A549 (cell line): ENCODE measurements at regions not wholly inside any gene's neighbourhood (a gene's known extent, or its start where the extent isn't known, plus 50 kb on each side); places are given as distances from the start of the nearest gene placed in this dataset.
A peak's percentile ranks its signal among the peaks of the same experiment; 100 is the strongest.

ENCODE experiments used
- ATAC-seq, 2 experiments: fragments of 200-7000 bp in 1 of 2; fragments of >200 bp in 1 of 2; cut with Nextera tagmentation in 1 of 2; cut with Tn5 transposase in 1 of 2; 3 replicates each; pipeline versions ENCODE4 v1.8.0 to v1.9.1; 2018 to 2020; ENCODE audit warnings: mild to moderate bottlenecking in 1 of 2, moderate library complexity in 1 of 2
- CTCF ChIA-PET: fragments of 300-600 bp; sonication (Branson Sonifier 250); formaldehyde crosslinking; extraction: SDS; loops from one replicate; lab custom pipeline; 2021; ENCODE audit warnings: antibody characterized with exemption, inconsistent platforms; lab: Yijun Ruan, JAX
- POLR2A ChIA-PET: fragments of 350-600 bp; formaldehyde crosslinking; extraction: SDS; loops from one replicate; lab custom pipeline; 2021; ENCODE audit warnings: antibody characterized with exemption, inconsistent platforms; lab: Yijun Ruan, JAX
- DNase-seq, 2 experiments: peaks; one replicate each; pipeline versions ENCODE4 v3.0.0 to v3.0.0-alpha.2; 2011 to 2016; ENCODE audit warnings: low read depth in 1 of 2, low spot score in 1 of 2
- FAIRE-seq: peaks from 2 replicates; lab custom pipeline; 2011; peaks lifted over from hg19 to GRCh38; lab: Jason Lieb, UNC
- H3K27ac ChIP-seq, 2 experiments: fragments of >200 bp; sonication (Bioruptor Twin); formaldehyde crosslinking; 3 replicates each; pipeline ENCODE4 v1.5.1; 2016 to 2017
- H3K4me1 ChIP-seq: fragments of >200 bp; sonication (Bioruptor Twin); formaldehyde crosslinking; 3 replicates; pipeline ENCODE4 v1.6.1; 2016
- H3K4me2 ChIP-seq: fragments of >200 bp; sonication (Bioruptor Twin); formaldehyde crosslinking; 3 replicates; pipeline ENCODE4 v1.6.1; 2016
- H3K4me3 ChIP-seq: fragments of >200 bp; sonication (Bioruptor Twin); formaldehyde crosslinking; 3 replicates; pipeline ENCODE4 v1.5.1; 2016
- H3K9me3 ChIP-seq: fragments of >200 bp; sonication (Bioruptor Twin); formaldehyde crosslinking; 3 replicates; pipeline ENCODE4 v1.6.1; 2016
- BHLHE40 ChIP-seq: IDR thresholded peaks from 2 replicates; pipeline ENCODE4 v1.6.1; 2012; ENCODE audit warnings: low read depth, low read length, inconsistent platforms
- CEBPB ChIP-seq, 2 experiments: fragments of >200 bp in 1 of 2; sonication (Bioruptor Twin) in 1 of 2; formaldehyde crosslinking in 1 of 2; IDR thresholded peaks; 2 replicates each; pipeline ENCODE4 v1.6.1; 2012 to 2016
- CHD4 ChIP-seq: fragments of 200-600 bp; sonication (generic); IDR thresholded peaks from 2 replicates; pipeline ENCODE4 v1.6.1; 2016; ENCODE audit warnings: antibody characterized with exemption, mild to moderate bottlenecking, borderline replicate concordance
- EHF ChIP-seq: fragments of 250-450 bp; sonication (Bioruptor Pico); IDR thresholded peaks from 2 replicates; pipeline ENCODE4 v1.5.0; 2020; ENCODE audit warnings: mild to moderate bottlenecking
- EHMT2 ChIP-seq: fragments of 200-600 bp; sonication (generic); IDR thresholded peaks from 2 replicates; pipeline ENCODE4 v1.6.1; 2016; ENCODE audit warnings: antibody characterized with exemption, low read depth, mild to moderate bottlenecking, moderate library complexity
- EP300 ChIP-seq, 2 experiments: fragments of >200 bp; sonication (Bioruptor Twin); formaldehyde crosslinking; IDR thresholded peaks; 2 replicates in 1 of 2; 3 replicates in 1 of 2; pipeline ENCODE4 v1.6.1; 2016 to 2017
- ESRRA ChIP-seq: fragments of 150-350 bp; IDR thresholded peaks from 2 replicates; pipeline ENCODE4 v1.6.1; 2014; ENCODE audit warnings: mild to moderate bottlenecking, low read length, borderline replicate concordance
- FOSL2 ChIP-seq, 2 experiments: fragments of 450-650 bp in 1 of 2; fragments of >200 bp in 1 of 2; sonication (Bioruptor Twin) in 1 of 2; formaldehyde crosslinking; IDR thresholded peaks; 2 replicates each; pipeline versions ENCODE4 v1.5.0 to v1.6.1; 2016 to 2020; ENCODE audit warnings: mild to moderate bottlenecking in 1 of 2, moderate library complexity in 1 of 2
- FOXS1 ChIP-seq: fragments of 250-450 bp; sonication (Bioruptor Pico); IDR thresholded peaks from 2 replicates; pipeline ENCODE4 v1.5.0; 2020; ENCODE audit warnings: mild to moderate bottlenecking, moderate library complexity
- GATA3 ChIP-seq: IDR thresholded peaks from 2 replicates; pipeline ENCODE4 v1.6.1; 2012; ENCODE audit warnings: borderline replicate concordance
- HDAC2 ChIP-seq: fragments of 200-600 bp; sonication (generic); IDR thresholded peaks from 2 replicates; pipeline ENCODE4 v1.6.1; 2016
- HEYL ChIP-seq: fragments of 250-450 bp; sonication (Bioruptor Pico); IDR thresholded peaks from 2 replicates; pipeline ENCODE4 v1.8.0; 2021; ENCODE audit warnings: mild to moderate bottlenecking, moderate library complexity
- HOXA7 ChIP-seq: fragments of 250-450 bp; sonication (Bioruptor Pico); IDR thresholded peaks from 2 replicates; pipeline ENCODE4 v1.5.0; 2020; ENCODE audit warnings: mild to moderate bottlenecking, moderate library complexity
- JUN ChIP-seq, 2 experiments: fragments of >200 bp; sonication (Bioruptor Twin); formaldehyde crosslinking; IDR thresholded peaks; 2 replicates in 1 of 2; 3 replicates in 1 of 2; pipeline ENCODE4 v1.6.1; 2016 to 2017
- JUNB ChIP-seq: fragments of >200 bp; sonication (Bioruptor Twin); formaldehyde crosslinking; IDR thresholded peaks from 2 replicates; pipeline ENCODE4 v1.6.1; 2016
- KDM5A ChIP-seq: fragments of 200-600 bp; sonication (generic); IDR thresholded peaks from 2 replicates; pipeline ENCODE4 v1.6.1; 2016; ENCODE audit warnings: antibody characterized with exemption, mild to moderate bottlenecking
- NFE2L2 ChIP-seq: fragments of 150-350 bp; conservative IDR thresholded peaks from 2 replicates; pipeline ENCODE4 v1.6.1; 2014; ENCODE audit warnings: low read length
- POLR2A ChIP-seq: IDR thresholded peaks from 2 replicates; pipeline ENCODE4 v1.6.1; 2012; ENCODE audit warnings: mild to moderate bottlenecking, low read length
- RAD21 ChIP-seq, 2 experiments: fragments of >200 bp in 1 of 2; sonication (Bioruptor Twin) in 1 of 2; formaldehyde crosslinking in 1 of 2; IDR thresholded peaks in 1 of 2; conservative IDR thresholded peaks in 1 of 2; 2 replicates in 1 of 2; 3 replicates in 1 of 2; pipeline ENCODE4 v1.6.1; 2012 to 2018; ENCODE audit warnings: inconsistent platforms in 1 of 2
- SMC3 ChIP-seq: fragments of >200 bp; sonication (Bioruptor Twin); formaldehyde crosslinking; IDR thresholded peaks from 3 replicates; pipeline ENCODE4 v1.6.1; 2018; ENCODE audit warnings: inconsistent platforms
- SREBF2 ChIP-seq: fragments of 450-650 bp; IDR thresholded peaks from 2 replicates; pipeline ENCODE4 v1.6.1; 2014; ENCODE audit warnings: mild to moderate bottlenecking, moderate library complexity
- TP53 ChIP-seq: fragments of 250-450 bp; sonication (Bioruptor Pico); IDR thresholded peaks from 2 replicates; pipeline ENCODE4 v1.5.0; 2021; ENCODE audit warnings: mild to moderate bottlenecking, moderate library complexity
- ZC3H11A ChIP-seq: fragments of 450-650 bp; IDR thresholded peaks from 2 replicates; pipeline ENCODE4 v1.6.1; 2014; ENCODE audit warnings: antibody characterized with exemption, mild to moderate bottlenecking
- ZFP36 ChIP-seq: fragments of 450-650 bp; IDR thresholded peaks from 2 replicates; pipeline ENCODE4 v1.6.1; 2014; ENCODE audit warnings: borderline replicate concordance; ENCODE audit not compliant: partially characterized antibody
- ZNF302 ChIP-seq: fragments of 250-450 bp; sonication (Bioruptor Pico); IDR thresholded peaks from 2 replicates; pipeline ENCODE4 v1.9.0; 2021; ENCODE audit warnings: inconsistent platforms, mild to moderate bottlenecking, moderate library complexity
- ZSCAN20 ChIP-seq: fragments of 250-450 bp; sonication (Bioruptor Pico); IDR thresholded peaks from 2 replicates; pipeline ENCODE4 v1.8.0; 2022; ENCODE audit warnings: mild to moderate bottlenecking, moderate library complexity
- WGBS: methylation state at CpG from one replicate; pipeline ENCODE4 v1.1.6; 2017; ENCODE audit errors: missing lambda C conversion rate; 5-methylcytosine and 5-hydroxymethylcytosine counted together
- TF ChIP-seq, protein P1 (sequence below): fragments of 250-450 bp; sonication (Bioruptor Pico); IDR thresholded peaks from 2 replicates; pipeline ENCODE4 v1.5.0; 2021; ENCODE audit warnings: mild to moderate bottlenecking, moderate library complexity, borderline replicate concordance
- TF ChIP-seq, protein P2 (sequence below): fragments of >200 bp; sonication (Bioruptor Twin); formaldehyde crosslinking; IDR thresholded peaks from 3 replicates; pipeline ENCODE4 v1.6.1; 2016
- TF ChIP-seq, protein P3 (sequence below): IDR thresholded peaks from 2 replicates; pipeline ENCODE4 v1.6.1; 2012
- TF ChIP-seq, protein P4 (sequence below): fragments of >200 bp; sonication (Bioruptor Twin); formaldehyde crosslinking; IDR thresholded peaks from 2 replicates; pipeline ENCODE4 v1.6.1; 2016

DNA sequence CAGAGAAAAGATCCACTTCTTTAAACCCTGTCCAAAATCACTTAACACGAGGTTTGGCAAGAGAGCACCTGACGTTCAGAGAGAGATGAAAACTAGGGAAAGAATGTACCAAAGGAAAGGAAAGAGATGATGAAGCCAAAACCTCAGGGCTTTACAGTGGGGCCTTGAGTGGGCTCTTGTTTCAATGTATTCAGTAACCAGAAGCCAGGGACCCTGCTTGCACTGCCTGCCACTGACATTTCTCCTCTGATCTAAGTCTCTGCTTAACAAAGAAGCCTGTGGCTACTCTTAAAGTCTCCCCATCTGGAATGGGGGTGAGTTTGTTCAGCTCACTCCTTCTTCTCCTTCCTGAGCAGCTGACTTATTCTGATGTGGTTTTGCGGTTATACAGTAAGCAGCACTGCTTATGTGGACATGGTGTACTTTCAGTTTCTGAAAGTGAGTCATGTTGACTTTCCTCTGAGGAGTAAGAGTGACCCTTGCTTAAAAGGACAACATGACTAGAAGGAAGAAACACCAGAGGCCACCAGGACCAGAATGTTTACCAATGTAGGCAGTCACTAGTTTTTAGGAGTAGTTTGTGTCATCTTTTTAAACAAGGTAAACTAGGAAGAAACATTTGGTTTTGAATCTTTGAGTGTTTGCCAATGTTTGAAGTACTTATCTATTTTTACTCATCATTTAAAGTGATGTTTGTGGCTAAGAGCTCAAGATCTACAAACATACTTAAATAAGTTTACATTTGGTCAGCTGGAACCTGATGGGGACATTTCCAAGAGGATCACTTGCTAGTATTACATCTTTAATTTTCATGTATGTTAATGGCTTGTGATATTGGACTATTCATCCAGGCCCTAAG, 87.4 kb downstream of the FASLG start:
- FAIRE-seq (no peak), ATAC-seq (peak; percentile 77 to 88)
- Histone ChIP-seq H3K4me3 (no peak overlapping the region; the same call in 2 of the 3 replicates), H3K4me2 (peak overlapping the region; percentile 72)
- CTCF ChIA-PET = interaction anchor here (1.2 to 8.8 kb wide), 17 partner anchors 9 to 1329 kb away, joined by 3 to 212 read pairs (median 11); partner anchors contain the start of genes CENPL, DARS2 and TNFSF4
- 15% methylated on average over 3 of the region's 3 CpGs for WGBS
- peak; percentile 87 for TF ChIP-seq FOSL2 (IDR thresholded peaks at IDR 0.05)
- peak; percentile 89 for TF ChIP-seq FOSL2 (CRISPR knock-in tag; IDR thresholded peaks at IDR 0.05)
- TF ChIP-seq GATA3 = peak; percentile 92
- TF ChIP-seq JUN (IDR thresholded peaks at IDR 0.05) = peak; percentile 57 to 78; a peak in 4 of 5 replicates
- TF ChIP-seq RAD21 (conservative IDR thresholded peaks at IDR 0.05 in 1 of 2, IDR thresholded peaks at IDR 0.05 in 1 of 2) = peak in 1 of 2 experiments; percentile 8; a peak in 1 of 5 replicates
- TF ChIP-seq JUNB = peak; percentile 88
- peak; percentile 5 to 59; a peak in 2 of 4 replicates for TF ChIP-seq CEBPB (IDR thresholded peaks at IDR 0.05)
- TF ChIP-seq, protein P1, sequence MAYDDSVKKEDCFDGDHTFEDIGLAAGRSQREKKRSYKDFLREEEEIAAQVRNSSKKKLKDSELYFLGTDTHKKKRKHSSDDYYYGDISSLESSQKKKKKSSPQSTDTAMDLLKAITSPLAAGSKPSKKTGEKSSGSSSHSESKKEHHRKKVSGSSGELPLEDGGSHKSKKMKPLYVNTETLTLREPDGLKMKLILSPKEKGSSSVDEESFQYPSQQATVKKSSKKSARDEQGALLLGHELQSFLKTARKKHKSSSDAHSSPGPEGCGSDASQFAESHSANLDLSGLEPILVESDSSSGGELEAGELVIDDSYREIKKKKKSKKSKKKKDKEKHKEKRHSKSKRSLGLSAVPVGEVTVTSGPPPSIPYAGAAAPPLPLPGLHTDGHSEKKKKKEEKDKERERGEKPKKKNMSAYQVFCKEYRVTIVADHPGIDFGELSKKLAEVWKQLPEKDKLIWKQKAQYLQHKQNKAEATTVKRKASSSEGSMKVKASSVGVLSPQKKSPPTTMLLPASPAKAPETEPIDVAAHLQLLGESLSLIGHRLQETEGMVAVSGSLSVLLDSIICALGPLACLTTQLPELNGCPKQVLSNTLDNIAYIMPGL (CRISPR knock-in tag) = no peak
- no peak for TF ChIP-seq SREBF2
- TF ChIP-seq ESRRA = peak; percentile 57; the same call in 1 of the 2 replicates
- TF ChIP-seq EP300 (IDR thresholded peaks at IDR 0.05) = peak; percentile 33 to 38; a peak in 2 of 5 replicates
- TF ChIP-seq HEYL = no peak
- TF ChIP-seq, protein P2, sequence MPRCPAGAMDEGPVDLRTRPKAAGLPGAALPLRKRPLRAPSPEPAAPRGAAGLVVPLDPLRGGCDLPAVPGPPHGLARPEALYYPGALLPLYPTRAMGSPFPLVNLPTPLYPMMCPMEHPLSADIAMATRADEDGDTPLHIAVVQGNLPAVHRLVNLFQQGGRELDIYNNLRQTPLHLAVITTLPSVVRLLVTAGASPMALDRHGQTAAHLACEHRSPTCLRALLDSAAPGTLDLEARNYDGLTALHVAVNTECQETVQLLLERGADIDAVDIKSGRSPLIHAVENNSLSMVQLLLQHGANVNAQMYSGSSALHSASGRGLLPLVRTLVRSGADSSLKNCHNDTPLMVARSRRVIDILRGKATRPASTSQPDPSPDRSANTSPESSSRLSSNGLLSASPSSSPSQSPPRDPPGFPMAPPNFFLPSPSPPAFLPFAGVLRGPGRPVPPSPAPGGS = peak; percentile 61; the same call in 2 of the 3 replicates
- TF ChIP-seq, protein P3, sequence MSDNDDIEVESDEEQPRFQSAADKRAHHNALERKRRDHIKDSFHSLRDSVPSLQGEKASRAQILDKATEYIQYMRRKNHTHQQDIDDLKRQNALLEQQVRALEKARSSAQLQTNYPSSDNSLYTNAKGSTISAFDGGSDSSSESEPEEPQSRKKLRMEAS = peak; percentile 49; the same call in 1 of the 2 replicates
- no peak for TF ChIP-seq EHF (CRISPR knock-in tag)
- no peak for TF ChIP-seq NFE2L2
- TF ChIP-seq HOXA7 (CRISPR knock-in tag) = no peak
- TF ChIP-seq ZFP36 = peak; percentile 36
- TF ChIP-seq, all 56 proteins: peak for 11
- DNase-seq = peak; percentile 51 to 85
- Histone ChIP-seq H3K4me1 (peaks cover 23% of the 10 kb centered on the region), H3K27ac (peak overlapping the region; percentile 66 to 72; a peak in 5 of 6 replicates), H3K9me3 (no peaks in the 10 kb centered on the region)
- POLR2A ChIA-PET = interaction anchor here (0.8 to 1.0 kb wide), 2 partner anchors 230 to 1122 kb away, joined by 4 read pairs; partner anchors contain the start of genes GAS5 and ZBTB37

DNA sequence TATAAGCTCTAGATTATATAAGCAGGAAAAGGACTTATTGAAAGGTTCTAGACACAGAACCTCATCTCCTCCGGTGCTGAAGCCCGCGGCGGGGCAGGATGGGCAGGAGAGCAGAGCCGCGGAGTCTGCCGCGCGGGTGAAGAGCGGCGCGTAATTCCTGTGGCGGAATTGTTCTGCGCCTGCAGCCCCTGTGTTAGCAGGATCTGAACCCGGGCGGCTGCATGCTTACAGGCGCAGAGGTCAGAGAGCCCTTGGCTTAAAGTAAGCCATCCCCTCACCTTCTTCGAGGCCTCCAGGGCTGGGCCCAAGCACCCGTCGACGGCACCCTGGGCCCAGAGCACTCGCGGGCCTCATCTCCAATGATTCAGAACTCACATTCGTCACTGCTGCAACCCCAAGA, 89.3 kb downstream of the FASLG start:
- CTCF ChIA-PET = interaction anchor here (8.8 kb wide), 1 partner anchor 453 kb away, joined by 212 read pairs; the partner anchor contains the start of gene TNFSF4
- H3K9me3 ChIP-seq = no peaks in the 10 kb centered on the region
- no peak overlapping the region for H3K4me2 ChIP-seq
- POLR2A ChIA-PET = no interaction called here
- H3K4me3 ChIP-seq = no peak overlapping the region
- ATAC-seq (no peak), DNase-seq (no peak), FAIRE-seq (no peak)
- peaks cover 19% of the 10 kb centered on the region for H3K4me1 ChIP-seq
- TF ChIP-seq, protein P3 = no peak
- TF ChIP-seq RAD21 (conservative IDR thresholded peaks at IDR 0.05 in 1 of 2, IDR thresholded peaks at IDR 0.05 in 1 of 2) (no peak), EHMT2 (no peak), JUNB (no peak), HOXA7 (CRISPR knock-in tag) (no peak), POLR2A (no peak), ZSCAN20 (CRISPR knock-in tag) (no peak), BHLHE40 (no peak), KDM5A (no peak), ZNF302 (CRISPR knock-in tag) (no peak), HEYL (no peak), ZC3H11A (no peak), HDAC2 (no peak), EP300 (IDR thresholded peaks at IDR 0.05) (no peak), TP53 (CRISPR knock-in tag) (no peak), FOXS1 (CRISPR knock-in tag) (no peak), CHD4 (no peak), SMC3 (no peak)
- TF ChIP-seq, protein P4, sequence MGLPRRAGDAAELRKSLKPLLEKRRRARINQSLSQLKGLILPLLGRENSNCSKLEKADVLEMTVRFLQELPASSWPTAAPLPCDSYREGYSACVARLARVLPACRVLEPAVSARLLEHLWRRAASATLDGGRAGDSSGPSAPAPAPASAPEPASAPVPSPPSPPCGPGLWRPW = no peak
- 89% methylated on average over 24 of the region's 24 CpGs for WGBS
- no peak overlapping the region; a peak in 1 of 6 replicates for H3K27ac ChIP-seq
